OCI-LY7 (cell line): ENCODE measurements at regions not wholly inside any gene's neighbourhood (a gene's known extent, or its start where the extent isn't known, plus 50 kb on each side); places are given as distances from the start of the nearest gene placed in this dataset.

ENCODE experiments used
- EZH2phosphoT487 ChIP-seq: fragments of 200-600 bp; sonication (generic); IDR thresholded peaks from 2 replicates; pipeline ENCODE4 v1.6.1; 2018; ENCODE audit warnings: low read depth, borderline replicate concordance, mild to moderate bottlenecking, mixed run types, antibody characterized with exemption, low read length, moderate library complexity, mixed read lengths
- TF ChIP-seq, protein P1 (sequence below): fragments of 200-600 bp; sonication (generic); conservative IDR thresholded peaks from 2 replicates; pipeline ENCODE4 v1.5.1; 2014; ENCODE audit warnings: mild to moderate bottlenecking, antibody characterized with exemption, low read length, moderate library complexity, mixed read lengths

DNA sequence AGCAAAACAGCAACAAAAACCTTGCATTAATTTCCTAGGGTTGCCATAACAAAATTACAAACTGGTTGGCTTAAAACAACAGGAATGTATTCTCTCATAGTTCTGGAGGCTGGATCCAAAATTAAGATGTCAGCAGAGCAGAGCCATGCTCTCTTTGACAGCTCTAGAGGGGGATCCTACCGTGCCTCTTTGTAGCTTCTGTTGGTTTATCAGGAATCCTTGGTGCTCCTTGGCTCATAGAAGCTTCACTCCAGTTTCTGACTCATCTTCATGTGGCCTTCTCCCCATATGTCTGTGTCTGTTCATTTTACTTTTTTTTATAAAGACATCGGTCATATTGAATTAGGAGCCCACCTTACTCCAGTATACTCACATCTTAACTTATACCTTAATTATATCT lies 90.5 kb upstream of the POU2AF2 start:
- TF ChIP-seq, protein P1, sequence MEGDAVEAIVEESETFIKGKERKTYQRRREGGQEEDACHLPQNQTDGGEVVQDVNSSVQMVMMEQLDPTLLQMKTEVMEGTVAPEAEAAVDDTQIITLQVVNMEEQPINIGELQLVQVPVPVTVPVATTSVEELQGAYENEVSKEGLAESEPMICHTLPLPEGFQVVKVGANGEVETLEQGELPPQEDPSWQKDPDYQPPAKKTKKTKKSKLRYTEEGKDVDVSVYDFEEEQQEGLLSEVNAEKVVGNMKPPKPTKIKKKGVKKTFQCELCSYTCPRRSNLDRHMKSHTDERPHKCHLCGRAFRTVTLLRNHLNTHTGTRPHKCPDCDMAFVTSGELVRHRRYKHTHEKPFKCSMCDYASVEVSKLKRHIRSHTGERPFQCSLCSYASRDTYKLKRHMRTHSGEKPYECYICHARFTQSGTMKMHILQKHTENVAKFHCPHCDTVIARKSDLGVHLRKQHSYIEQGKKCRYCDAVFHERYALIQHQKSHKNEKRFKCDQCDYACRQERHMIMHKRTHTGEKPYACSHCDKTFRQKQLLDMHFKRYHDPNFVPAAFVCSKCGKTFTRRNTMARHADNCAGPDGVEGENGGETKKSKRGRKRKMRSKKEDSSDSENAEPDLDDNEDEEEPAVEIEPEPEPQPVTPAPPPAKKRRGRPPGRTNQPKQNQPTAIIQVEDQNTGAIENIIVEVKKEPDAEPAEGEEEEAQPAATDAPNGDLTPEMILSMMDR = no peak
- no peak for TF ChIP-seq EZH2phosphoT487
